ENCODE measurements at regions not wholly inside any gene's neighbourhood (a gene's known extent, or its start where the extent isn't known, plus 50 kb on each side); places are given as distances from the start of the nearest gene placed in this dataset.

DNA sequence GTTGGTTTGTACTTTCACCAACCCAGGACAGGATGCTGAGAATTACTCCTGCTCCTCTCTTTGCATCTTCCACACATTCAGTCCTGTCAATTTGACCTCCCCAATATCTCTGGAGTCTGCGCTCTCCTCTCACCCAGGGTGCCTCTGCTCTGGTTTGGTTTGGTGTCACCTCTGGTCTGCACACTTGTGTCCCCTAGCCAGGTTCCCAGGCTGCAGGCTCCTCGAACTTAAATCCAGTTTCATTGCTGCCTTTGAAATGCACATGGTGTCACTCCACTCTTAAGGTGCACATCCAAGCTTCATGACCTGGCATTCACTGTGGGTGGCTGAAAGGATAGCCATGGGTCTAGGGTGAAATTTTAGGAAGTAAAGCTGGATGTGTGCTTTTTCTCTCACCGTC, 271.6 kb downstream of the RPS24 start:
- no peak overlapping the region for H3K9ac ChIP-seq (ENCODE audit: low read length)
- no peak for TF ChIP-seq RAD21 (IDR thresholded peaks at IDR 0.05; ENCODE audit: low read depth)
- no peak for TF ChIP-seq CEBPB (IDR thresholded peaks at IDR 0.05; ENCODE audit: low read depth)
- TF ChIP-seq POLR2A (IDR thresholded peaks at IDR 0.05; ENCODE audit: borderline replicate concordance, extremely low read depth, insufficient read depth, insufficient read length): no peak
- TF ChIP-seq, protein P1, sequence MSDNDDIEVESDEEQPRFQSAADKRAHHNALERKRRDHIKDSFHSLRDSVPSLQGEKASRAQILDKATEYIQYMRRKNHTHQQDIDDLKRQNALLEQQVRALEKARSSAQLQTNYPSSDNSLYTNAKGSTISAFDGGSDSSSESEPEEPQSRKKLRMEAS (IDR thresholded peaks at IDR 0.05): no peak
- no peak for TF ChIP-seq EZH2phosphoT487 (IDR thresholded peaks at IDR 0.05; ENCODE audit: borderline replicate concordance)
- no peak for TF ChIP-seq FOSL1 (IDR thresholded peaks at IDR 0.05; ENCODE audit: low read depth)
- no peak for TF ChIP-seq EGR1 (IDR thresholded peaks at IDR 0.05; ENCODE audit: low read depth)
- TF ChIP-seq SIN3A (IDR thresholded peaks at IDR 0.05; ENCODE audit: low read depth): no peak
- H3K9me2 ChIP-seq (ENCODE audit: insufficient read depth): no peaks in the 10 kb centered on the region
- intact Hi-C loops (cut with micrococcal nuclease): no loop called here
- no peak overlapping the region for H3K4me2 ChIP-seq (ENCODE audit: low read length)
- no peak overlapping the region for H3K4me3 ChIP-seq (replicated peaks in 1 of 2; ENCODE audit: low read depth in 1 of 2, low read length in 2 of 2)
- ATAC-seq (no peak), DNase-seq (ENCODE audit: low read depth, low spot score) (no peak)
- H3K36me3 ChIP-seq (ENCODE audit: control insufficient read depth in 1 of 2, insufficient read depth in 2 of 2, low read length in 2 of 2): no peaks in the 10 kb centered on the region
- no peaks in the 10 kb centered on the region for H4K20me1 ChIP-seq (ENCODE audit: insufficient read depth)
- no peak overlapping the region for H3K27ac ChIP-seq (ENCODE audit: low read depth, low read length)
- peaks cover 14 to 19% of the 10 kb centered on the region in 2 experiments for H3K4me1 ChIP-seq (ENCODE audit: control insufficient read depth in 1 of 2, insufficient read depth in 2 of 2, low read length in 2 of 2)
- H2AFZ ChIP-seq (ENCODE audit: low read depth, low read length, poor library complexity, severe bottlenecking): no peak overlapping the region
- peaks cover 15% of the 10 kb centered on the region; the same call in 1 of the 2 replicates for H3K27me3 ChIP-seq (ENCODE audit: insufficient read depth, low read length)
- no TSS peak for BruUV-seq (replicated peaks)
- CTCF ChIA-PET: no interaction called here
- RAD21 ChIA-PET (ENCODE audit: low non-redundant PET in 1 of 2, low total read pairs in 2 of 2, uncharacterized antibody in 2 of 2, unreplicated experiment in 2 of 2): no interaction called here
- no peaks in the 10 kb centered on the region for H3K79me2 ChIP-seq (ENCODE audit: insufficient read depth, low read length)
- POLR2A ChIA-PET: no interaction called here
- no peaks in the 10 kb centered on the region; a peak in 1 of 4 replicates for H3K9me3 ChIP-seq (ENCODE audit: control insufficient read depth in 1 of 2, insufficient read depth in 1 of 2, low read depth in 1 of 2, low read length in 2 of 2)

DNA sequence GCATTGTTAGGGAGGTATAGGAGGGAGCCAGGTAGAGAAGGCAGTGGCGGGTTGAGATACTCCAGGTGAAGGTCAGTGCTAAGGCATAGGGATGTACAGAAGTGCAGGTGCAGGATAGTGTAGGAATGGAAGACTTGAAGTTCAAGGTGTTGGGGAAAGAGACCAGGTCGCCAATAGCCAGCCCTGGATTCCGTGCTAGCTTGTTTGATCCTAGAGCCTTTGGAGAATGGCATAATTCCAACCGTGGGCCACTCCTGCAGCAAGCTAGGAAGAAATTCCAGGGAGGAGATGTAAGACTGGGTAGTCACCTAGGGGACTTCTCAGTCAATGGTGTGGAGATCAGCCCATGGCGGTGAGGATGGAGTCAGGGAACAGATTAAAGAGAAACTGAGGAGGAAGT, 272.7 kb downstream of the RPS24 start:
- Histone ChIP-seq H2AFZ (ENCODE audit: low read depth, low read length, poor library complexity, severe bottlenecking) (no peak overlapping the region), H3K27me3 (ENCODE audit: insufficient read depth, low read length) (peaks cover 15% of the 10 kb centered on the region; the same call in 1 of the 2 replicates), H3K4me1 (ENCODE audit: control insufficient read depth in 1 of 2, insufficient read depth in 2 of 2, low read length in 2 of 2) (peaks cover 14 to 19% of the 10 kb centered on the region in 2 experiments), H3K27ac (ENCODE audit: low read depth, low read length) (no peak overlapping the region), H3K9ac (ENCODE audit: low read length) (no peak overlapping the region), H3K4me3 (replicated peaks in 1 of 2; ENCODE audit: low read depth in 1 of 2, low read length in 2 of 2) (no peak overlapping the region), H3K9me2 (ENCODE audit: insufficient read depth) (no peaks in the 10 kb centered on the region), H4K20me1 (ENCODE audit: insufficient read depth) (no peaks in the 10 kb centered on the region), H3K36me3 (ENCODE audit: control insufficient read depth in 1 of 2, insufficient read depth in 2 of 2, low read length in 2 of 2) (no peaks in the 10 kb centered on the region), H3K79me2 (ENCODE audit: insufficient read depth, low read length) (no peaks in the 10 kb centered on the region), H3K4me2 (ENCODE audit: low read length) (no peak overlapping the region), H3K9me3 (ENCODE audit: control insufficient read depth in 1 of 2, insufficient read depth in 1 of 2, low read depth in 1 of 2, low read length in 2 of 2) (no peaks in the 10 kb centered on the region)
- ATAC-seq: no peak
- intact Hi-C loops (cut with micrococcal nuclease): no loop called here
- no peak for DNase-seq (ENCODE audit: low read depth, low spot score)
- ChIA-PET RAD21 (ENCODE audit: low non-redundant PET in 1 of 2, low total read pairs in 2 of 2, uncharacterized antibody in 2 of 2, unreplicated experiment in 2 of 2) (no interaction called here), CTCF (no interaction called here), POLR2A (no interaction called here)
- no TSS peak for BruUV-seq (replicated peaks)
- TF ChIP-seq EGR1 (IDR thresholded peaks at IDR 0.05; ENCODE audit: low read depth): no peak
- no peak for TF ChIP-seq EZH2phosphoT487 (IDR thresholded peaks at IDR 0.05; ENCODE audit: borderline replicate concordance)
- TF ChIP-seq, protein P2, sequence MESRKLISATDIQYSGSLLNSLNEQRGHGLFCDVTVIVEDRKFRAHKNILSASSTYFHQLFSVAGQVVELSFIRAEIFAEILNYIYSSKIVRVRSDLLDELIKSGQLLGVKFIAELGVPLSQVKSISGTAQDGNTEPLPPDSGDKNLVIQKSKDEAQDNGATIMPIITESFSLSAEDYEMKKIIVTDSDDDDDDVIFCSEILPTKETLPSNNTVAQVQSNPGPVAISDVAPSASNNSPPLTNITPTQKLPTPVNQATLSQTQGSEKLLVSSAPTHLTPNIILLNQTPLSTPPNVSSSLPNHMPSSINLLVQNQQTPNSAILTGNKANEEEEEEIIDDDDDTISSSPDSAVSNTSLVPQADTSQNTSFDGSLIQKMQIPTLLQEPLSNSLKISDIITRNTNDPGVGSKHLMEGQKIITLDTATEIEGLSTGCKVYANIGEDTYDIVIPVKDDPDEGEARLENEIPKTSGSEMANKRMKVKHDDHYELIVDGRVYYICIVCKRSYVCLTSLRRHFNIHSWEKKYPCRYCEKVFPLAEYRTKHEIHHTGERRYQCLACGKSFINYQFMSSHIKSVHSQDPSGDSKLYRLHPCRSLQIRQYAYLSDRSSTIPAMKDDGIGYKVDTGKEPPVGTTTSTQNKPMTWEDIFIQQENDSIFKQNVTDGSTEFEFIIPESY (IDR thresholded peaks at IDR 0.05; ENCODE audit: extremely low read depth, insufficient replicate concordance, low read length): no peak
- no peak for TF ChIP-seq SRF (IDR thresholded peaks at IDR 0.05; ENCODE audit: low read depth)
- TF ChIP-seq, protein P3, sequence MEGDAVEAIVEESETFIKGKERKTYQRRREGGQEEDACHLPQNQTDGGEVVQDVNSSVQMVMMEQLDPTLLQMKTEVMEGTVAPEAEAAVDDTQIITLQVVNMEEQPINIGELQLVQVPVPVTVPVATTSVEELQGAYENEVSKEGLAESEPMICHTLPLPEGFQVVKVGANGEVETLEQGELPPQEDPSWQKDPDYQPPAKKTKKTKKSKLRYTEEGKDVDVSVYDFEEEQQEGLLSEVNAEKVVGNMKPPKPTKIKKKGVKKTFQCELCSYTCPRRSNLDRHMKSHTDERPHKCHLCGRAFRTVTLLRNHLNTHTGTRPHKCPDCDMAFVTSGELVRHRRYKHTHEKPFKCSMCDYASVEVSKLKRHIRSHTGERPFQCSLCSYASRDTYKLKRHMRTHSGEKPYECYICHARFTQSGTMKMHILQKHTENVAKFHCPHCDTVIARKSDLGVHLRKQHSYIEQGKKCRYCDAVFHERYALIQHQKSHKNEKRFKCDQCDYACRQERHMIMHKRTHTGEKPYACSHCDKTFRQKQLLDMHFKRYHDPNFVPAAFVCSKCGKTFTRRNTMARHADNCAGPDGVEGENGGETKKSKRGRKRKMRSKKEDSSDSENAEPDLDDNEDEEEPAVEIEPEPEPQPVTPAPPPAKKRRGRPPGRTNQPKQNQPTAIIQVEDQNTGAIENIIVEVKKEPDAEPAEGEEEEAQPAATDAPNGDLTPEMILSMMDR (IDR thresholded peaks at IDR 0.05 in 2 of 3, conservative IDR thresholded peaks at IDR 0.05 in 1 of 3; ENCODE audit: borderline replicate concordance in 1 of 3, insufficient read depth in 1 of 3, low read depth in 2 of 3, low read length in 2 of 3): no peak
- TF ChIP-seq, protein P4, sequence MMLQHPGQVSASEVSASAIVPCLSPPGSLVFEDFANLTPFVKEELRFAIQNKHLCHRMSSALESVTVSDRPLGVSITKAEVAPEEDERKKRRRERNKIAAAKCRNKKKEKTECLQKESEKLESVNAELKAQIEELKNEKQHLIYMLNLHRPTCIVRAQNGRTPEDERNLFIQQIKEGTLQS (IDR thresholded peaks at IDR 0.05): no peak
- no peak for TF ChIP-seq SIN3A (IDR thresholded peaks at IDR 0.05; ENCODE audit: low read depth)
- TF ChIP-seq TCF7L2 (IDR thresholded peaks at IDR 0.05; ENCODE audit: borderline replicate concordance, extremely low read depth, insufficient read depth, insufficient read length): no peak
- TF ChIP-seq RAD21 (IDR thresholded peaks at IDR 0.05; ENCODE audit: low read depth): no peak
- no peak for TF ChIP-seq FOSL1 (IDR thresholded peaks at IDR 0.05; ENCODE audit: low read depth)
- no peak for TF ChIP-seq JUND (IDR thresholded peaks at IDR 0.05)
- TF ChIP-seq, protein P1 (IDR thresholded peaks at IDR 0.05): no peak
- no peak for TF ChIP-seq ZNF274 (IDR thresholded peaks at IDR 0.05; ENCODE audit: low read depth, low read length)
- TF ChIP-seq CBX3 (IDR thresholded peaks at IDR 0.05; ENCODE audit: low read depth): no peak
- TF ChIP-seq SP1 (IDR thresholded peaks at IDR 0.05; ENCODE audit: low read depth): no peak
- TF ChIP-seq ZFX (IDR thresholded peaks at IDR 0.05): no peak
- no peak for TF ChIP-seq CEBPB (IDR thresholded peaks at IDR 0.05; ENCODE audit: low read depth)

Data from HCT116 (cell line).